MM.1S (cell line): ENCODE measurements at regions not wholly inside any gene's neighbourhood (a gene's known extent, or its start where the extent isn't known, plus 50 kb on each side); places are given as distances from the start of the nearest gene placed in this dataset.

Experiments
- EZH2 ChIP-seq: fragments of 300-600 bp; sonication (generic); optimal IDR thresholded peaks from 2 replicates; pipeline ENCODE3; 2017; ENCODE audit warnings: low read depth, mild to moderate bottlenecking, antibody characterized with exemption, low read length, mixed read lengths
- TF ChIP-seq, protein P1 (sequence below): fragments of 300-600 bp; sonication (generic); IDR thresholded peaks from 2 replicates; pipeline ENCODE4 v1.5.1; 2016; ENCODE audit warnings: antibody characterized with exemption, low read length, mixed read lengths

DNA sequence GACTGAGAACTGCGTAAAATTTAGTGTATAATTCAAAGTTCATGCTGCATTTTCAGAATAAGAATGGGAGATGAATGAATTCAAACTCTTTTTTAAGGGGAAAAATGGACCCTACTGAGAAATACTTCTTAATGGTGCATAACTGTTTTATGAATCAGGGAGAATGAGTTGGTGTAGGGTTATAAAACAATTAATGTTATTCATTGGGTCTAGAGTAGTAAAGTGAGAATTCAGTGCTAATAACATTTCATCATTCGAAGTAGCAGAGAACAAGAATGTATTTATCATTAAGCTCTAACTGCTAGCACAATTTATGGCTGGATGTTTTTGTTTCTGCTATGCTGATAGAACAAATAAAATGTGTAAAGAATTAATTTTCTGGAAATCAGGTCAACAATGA, 310.2 kb downstream of the SLITRK5 start:
- TF ChIP-seq, protein P1, sequence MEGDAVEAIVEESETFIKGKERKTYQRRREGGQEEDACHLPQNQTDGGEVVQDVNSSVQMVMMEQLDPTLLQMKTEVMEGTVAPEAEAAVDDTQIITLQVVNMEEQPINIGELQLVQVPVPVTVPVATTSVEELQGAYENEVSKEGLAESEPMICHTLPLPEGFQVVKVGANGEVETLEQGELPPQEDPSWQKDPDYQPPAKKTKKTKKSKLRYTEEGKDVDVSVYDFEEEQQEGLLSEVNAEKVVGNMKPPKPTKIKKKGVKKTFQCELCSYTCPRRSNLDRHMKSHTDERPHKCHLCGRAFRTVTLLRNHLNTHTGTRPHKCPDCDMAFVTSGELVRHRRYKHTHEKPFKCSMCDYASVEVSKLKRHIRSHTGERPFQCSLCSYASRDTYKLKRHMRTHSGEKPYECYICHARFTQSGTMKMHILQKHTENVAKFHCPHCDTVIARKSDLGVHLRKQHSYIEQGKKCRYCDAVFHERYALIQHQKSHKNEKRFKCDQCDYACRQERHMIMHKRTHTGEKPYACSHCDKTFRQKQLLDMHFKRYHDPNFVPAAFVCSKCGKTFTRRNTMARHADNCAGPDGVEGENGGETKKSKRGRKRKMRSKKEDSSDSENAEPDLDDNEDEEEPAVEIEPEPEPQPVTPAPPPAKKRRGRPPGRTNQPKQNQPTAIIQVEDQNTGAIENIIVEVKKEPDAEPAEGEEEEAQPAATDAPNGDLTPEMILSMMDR = no peak
- TF ChIP-seq EZH2 = no peak
